HepG2 (cell line): ENCODE measurements at regions not wholly inside any gene's neighbourhood (a gene's known extent, or its start where the extent isn't known, plus 50 kb on each side); places are given as distances from the start of the nearest gene placed in this dataset.

Experiments used
- HOXA5 ChIP-seq: sonication (generic); formaldehyde crosslinking; IDR thresholded peaks from 2 replicates; pipeline ENCODE4 v1.4.0; 2020; ENCODE audit warnings: missing genetic modification reagents
- POLR2AphosphoS5 ChIP-seq: IDR thresholded peaks from 2 replicates; pipeline ENCODE4 v1.6.1; 2012; ENCODE audit warnings: low read depth, low read length
- SALL1 ChIP-seq: sonication (generic); formaldehyde crosslinking; IDR thresholded peaks from 2 replicates; pipeline ENCODE4 v1.8.0; 2022; ENCODE audit warnings: mild to moderate bottlenecking, missing genetic modification reagents
- ZFP90 ChIP-seq: sonication (generic); formaldehyde crosslinking; IDR thresholded peaks from 2 replicates; pipeline ENCODE4 v1.8.0; 2022; ENCODE audit warnings: missing genetic modification reagents, mild to moderate bottlenecking, inconsistent platforms, borderline replicate concordance
- ZMYM3 ChIP-seq: sonication (generic); formaldehyde crosslinking; IDR thresholded peaks from 2 replicates; pipeline ENCODE4 v1.5.1; 2020; ENCODE audit warnings: mild to moderate bottlenecking, missing genetic modification reagents
- ZNF281 ChIP-seq: sonication (generic); formaldehyde crosslinking; IDR thresholded peaks from 2 replicates; pipeline ENCODE4 v1.4.0; 2020; ENCODE audit warnings: missing genetic modification reagents, borderline replicate concordance
- ZNF878 ChIP-seq: sonication (generic); formaldehyde crosslinking; IDR thresholded peaks from 2 replicates; pipeline ENCODE4 v1.8.1; 2023; ENCODE audit warnings: mild to moderate bottlenecking, missing genetic modification reagents, moderate library complexity

GRCh38 chr6:91645811-91646210 lies 1058.9 kb upstream of the MAP3K7 start:
- TF ChIP-seq SALL1 (CRISPR knock-in tag) = no peak
- no peak for TF ChIP-seq ZNF878 (CRISPR knock-in tag)
- no peak for TF ChIP-seq HOXA5
- no peak for TF ChIP-seq ZNF281 (CRISPR knock-in tag)
- TF ChIP-seq POLR2AphosphoS5 = no peak
- TF ChIP-seq ZFP90 (CRISPR knock-in tag) = no peak
- no peak for TF ChIP-seq ZMYM3 (CRISPR knock-in tag)
